GM19452 (cell line): ENCODE measurements at regions not wholly inside any gene's neighbourhood (a gene's known extent, or its start where the extent isn't known, plus 50 kb on each side); places are given as distances from the start of the nearest gene placed in this dataset.

Experiments used
- ATAC-seq: cut with Tn5 transposase; IDR thresholded peaks from one replicate; pipeline ENCODE4 v1.9.1; 2021; ENCODE audit not compliant: unreplicated experiment

DNA sequence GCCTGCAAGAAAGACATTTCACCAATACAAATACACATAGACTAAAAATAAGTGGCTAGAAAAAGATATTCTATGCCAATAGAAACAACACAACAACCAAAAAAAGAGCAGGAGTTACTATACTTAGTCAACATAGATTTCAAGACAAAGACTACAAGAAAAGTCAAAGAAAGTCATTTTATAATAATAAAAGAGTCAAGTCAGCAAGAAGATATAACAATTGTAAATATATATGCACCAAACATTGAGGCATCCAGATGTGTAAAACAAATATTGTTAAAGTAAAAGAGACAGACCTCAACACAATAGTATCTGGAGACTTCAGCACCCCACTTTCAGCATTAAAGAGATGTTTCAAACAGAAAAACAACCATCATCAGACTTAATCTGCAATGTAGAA, 104.6 kb downstream of the AMY1C start:
- ATAC-seq, result no peak

DNA sequence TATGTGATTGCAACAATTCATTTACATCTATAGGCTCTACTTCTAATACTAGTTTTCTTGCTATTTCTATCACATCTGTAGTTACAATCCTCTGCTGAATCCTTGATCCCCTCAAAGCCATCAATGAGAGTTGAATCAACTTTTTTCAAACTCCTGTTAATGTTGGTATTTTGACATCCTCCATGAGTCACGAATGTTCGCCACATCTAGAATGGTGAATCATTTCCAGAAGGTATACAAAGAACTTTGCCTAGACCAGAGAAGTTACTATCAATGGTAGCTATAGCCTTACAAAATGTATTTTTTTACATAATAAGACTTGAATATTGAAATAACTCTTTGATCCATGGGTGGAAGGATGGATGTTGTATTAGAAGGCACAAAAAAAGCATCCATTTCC, 110.0 kb downstream of the AMY1C start:
- no peak for ATAC-seq

DNA sequence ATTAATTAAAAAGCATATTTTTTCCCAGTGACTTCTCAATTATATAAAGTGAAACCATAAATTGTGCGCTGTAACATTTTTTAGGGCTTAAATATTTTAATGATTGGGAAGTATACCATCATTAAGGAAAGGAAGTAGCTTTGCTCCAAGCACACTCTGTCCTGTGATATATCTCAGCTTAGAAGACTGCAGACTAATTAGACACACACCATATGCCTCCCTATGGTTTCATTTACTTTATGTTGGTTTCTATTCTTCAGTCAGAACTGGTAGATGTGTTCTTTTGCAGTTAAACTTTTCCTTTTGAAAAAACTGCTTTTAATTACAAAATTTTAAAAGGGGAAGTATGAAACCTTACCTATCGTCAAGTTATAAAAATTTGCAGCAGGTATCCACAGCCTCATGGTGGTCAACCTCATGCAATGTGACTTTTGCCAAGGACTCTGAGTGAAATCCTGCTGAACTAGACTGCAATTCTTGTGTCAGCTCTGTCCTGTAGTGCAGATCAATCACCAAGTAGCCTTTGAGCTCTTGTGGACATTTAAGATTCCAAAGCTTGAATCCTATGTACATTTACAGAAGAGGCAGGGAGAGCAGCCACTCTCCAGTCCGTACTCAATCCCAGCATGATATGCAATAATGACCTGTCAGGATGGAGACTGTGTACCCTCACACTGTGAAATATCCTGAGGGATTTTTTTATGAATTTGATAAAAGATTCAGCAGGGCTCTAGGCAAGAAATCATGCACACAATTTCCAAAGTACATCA, 149.1 kb downstream of the AMY1C start:
- ATAC-seq, result no peak

DNA sequence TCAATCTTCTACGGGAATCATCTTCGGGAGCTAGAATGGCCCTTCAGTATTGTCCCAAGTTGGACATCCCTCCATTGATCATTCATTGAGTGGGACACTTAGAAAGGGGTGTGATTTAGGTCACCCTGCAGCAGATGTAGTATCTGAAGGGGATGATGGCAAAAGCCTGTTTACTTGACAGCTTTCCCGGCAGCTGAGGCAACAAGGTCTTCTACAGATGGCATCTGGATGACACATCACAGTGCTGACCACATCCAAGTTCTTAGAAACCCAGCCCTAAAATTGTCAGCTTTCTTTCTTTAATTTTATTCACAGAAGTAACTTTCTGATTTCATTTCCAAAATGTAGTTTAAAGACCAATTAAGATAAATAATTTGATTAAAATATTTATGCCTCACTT, 150.3 kb downstream of the AMY1C start:
- no peak for ATAC-seq

DNA sequence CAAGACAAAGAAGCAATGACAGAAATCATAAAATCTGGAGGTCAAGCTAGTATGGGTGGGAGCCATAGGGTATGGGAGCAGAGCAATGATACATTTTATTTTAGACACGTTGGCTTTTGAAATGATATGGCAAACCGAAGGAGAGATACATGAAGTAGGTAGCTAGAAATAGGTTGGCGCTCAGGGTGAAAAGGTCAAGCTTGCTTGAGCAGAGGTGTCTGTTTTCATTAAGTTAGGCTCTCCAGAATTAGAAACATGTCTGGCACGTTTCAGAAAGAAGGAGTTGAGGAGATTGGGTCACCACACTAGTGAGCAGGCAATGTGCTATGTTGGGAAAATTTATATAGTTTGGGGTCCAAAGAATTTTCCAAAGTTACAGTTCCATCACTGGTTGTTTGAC, 151.4 kb downstream of the AMY1C start:
- ATAC-seq, result no peak

DNA sequence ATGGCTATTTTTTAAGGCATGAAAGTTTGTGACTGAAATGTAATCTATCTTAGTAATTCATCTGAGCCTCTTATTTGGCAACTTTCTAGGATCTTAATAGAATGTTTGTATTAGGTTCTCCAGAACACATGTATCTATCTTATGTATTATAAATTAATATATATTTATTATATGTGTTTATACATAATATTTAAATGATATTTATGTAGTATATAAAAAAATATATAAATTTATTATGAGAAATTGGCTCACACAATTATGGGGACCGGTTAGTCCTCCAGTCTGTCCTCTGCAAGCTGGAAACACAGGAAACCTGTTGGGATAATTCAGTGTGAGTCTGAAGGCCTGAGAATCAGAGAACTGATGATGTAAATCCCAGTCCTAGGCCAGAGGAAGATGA, 155.7 kb downstream of the AMY1C start:
- no peak for ATAC-seq

DNA sequence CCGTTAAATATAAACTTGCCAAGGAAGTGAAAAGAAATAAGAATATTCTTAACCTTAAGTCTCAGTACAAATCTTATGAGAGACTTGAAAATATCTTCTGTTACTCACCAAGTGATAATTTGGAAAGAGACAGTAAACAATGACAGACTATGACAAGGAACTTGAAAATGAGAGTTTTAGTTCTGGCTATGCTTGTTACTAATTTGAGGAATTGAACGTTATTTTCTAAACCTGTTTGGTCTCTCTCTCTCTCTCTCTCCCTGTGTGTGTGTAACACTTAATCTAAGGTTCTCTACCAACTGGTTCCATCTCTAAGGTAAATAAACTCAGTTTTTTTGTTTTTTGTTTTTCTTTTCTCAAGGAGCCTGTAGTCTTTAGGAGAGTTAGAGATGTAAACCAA, 161.8 kb downstream of the AMY1C start:
- ATAC-seq, result no peak

DNA sequence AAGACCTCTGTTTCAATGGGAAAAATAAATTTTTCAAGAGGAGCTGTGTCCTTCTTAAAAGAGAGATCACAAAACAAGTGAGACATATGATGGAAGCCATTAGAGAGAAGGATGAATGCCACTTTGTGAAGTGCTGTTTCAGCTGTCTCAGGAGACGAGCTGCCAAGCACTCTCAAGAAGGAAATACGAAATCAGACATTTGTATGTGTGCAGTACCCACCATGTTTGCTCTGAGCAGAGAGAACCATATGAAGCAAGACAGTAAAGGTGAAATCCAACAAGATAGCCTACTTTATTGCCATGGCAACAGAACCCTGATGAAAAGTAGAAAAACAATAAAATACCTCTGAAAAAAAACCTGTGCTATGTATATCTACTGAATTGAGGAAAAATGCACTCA, 168.1 kb downstream of the AMY1C start:
- no peak for ATAC-seq

DNA sequence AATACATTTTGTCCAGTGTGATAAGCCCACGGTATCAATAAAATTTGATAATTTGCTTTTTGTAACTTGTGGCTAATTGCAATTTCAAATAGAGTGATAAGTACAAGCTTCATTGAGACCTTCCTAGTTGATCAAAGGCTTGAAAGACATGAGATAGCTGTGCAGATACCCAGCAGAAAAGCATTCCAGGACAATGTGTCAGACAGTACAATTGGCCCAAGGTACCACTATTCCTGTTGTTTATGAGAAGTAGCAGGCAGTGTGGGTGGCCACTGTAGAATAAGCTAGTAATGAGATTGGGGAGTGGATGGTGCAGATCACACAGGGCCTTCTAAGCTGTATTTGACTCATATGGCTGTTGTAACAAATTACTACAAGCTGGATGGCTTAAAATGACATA, 182.2 kb downstream of the AMY1C start:
- ATAC-seq, result no peak

DNA sequence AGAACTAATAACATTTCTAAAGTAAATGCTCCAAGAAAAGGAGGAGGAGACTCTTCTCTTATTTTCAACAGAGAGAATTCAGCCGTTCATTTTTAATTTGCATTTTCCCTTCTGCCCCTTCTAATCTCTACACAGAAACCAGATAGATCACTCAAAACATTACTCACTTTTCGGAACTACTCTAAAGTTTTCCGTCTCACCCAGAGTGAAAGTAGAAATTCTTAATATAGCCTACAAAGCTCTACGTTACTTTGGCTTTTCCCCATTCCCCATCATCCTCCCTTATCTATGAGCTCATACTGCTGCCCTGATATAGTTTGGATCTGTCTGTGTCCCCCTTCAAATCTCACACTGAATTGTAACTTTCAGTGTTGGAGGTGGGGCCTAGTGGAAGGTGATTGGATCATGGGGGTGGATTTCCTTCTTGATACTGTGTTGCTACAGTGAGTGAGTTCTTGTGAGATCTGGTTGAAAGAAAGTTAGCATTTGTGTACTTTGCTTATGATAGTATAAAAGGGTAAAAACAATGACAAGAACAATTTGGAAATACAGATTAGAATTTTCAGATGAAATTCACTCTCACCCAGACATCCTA, 188.2 kb downstream of the AMY1C start:
- ATAC-seq, result no peak

DNA sequence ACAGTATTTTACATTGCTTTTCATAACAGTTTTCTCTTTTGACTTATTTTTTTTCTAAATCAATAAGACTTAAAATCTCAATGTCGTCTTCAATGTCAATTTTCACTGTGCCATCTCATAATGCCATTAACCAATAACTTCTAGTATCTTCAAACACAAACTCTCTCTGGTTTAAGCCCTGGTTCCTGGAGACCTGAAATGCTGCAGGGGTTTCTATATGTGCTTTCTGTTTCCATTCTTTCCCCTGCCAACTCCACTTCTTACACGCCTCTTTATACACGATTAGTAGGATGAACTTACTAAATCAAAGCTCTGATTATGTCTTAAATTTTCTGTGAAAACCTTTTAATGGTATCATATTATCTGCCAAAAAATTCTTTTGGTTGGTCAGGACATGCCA, 191.4 kb downstream of the AMY1C start:
- ATAC-seq, result no peak

DNA sequence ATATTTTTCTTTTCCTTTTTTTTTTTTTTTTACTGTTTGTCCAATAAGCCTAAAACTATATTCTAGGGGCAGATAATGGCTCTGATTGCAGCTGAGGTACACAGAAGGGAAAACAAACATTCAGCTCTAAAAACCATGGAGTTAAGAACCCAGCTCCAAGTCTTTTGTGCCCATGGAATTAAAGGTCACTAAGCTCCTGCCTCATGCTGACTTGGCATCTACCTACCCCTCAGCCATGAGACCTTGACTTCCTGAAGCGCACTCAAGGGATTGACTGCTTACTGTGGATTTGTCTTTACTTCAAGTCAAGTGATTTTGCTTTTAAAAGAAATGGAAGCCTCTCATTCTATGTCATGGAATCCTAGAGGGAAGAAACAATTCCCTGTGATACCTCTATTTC, 192.3 kb downstream of the AMY1C start:
- no peak for ATAC-seq

DNA sequence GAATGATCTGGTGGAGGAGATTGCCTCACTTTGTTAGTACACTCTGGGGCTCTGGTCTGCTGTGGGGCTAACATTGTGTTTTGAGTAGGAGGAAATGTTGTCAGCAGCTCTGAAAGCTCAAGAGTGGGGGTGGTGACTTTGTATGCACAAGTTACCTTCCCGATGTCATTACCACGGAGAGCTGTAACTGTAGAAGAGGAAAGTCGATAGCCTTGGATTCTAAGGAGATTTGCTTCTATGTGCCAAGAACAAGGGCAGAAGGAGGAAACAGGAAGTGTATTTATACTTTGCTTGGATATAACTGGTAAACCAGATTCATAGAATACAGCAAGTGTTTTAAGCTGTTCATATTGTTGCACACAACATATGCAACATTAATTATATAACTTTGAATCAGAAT, 196.1 kb downstream of the AMY1C start:
- no peak for ATAC-seq

DNA sequence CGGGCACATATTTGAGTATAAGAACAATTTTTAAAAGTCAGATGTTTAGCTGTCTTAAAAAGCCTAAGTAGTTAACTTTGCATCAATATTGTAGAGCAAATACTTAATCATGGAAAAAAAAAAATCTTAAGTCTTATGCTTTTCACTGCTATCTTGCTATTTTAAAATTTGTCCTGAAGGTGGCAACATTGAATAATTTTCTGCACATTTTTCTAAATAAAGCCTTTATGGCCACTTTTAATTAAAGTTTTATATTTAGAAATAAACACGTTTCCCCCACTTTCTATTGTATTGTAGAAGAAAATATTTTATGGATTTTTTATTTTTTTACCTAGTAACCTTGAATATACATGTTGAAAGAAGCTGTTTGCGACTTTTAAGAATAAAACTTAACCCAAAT, 198.8 kb downstream of the AMY1C start:
- ATAC-seq, result no peak

DNA sequence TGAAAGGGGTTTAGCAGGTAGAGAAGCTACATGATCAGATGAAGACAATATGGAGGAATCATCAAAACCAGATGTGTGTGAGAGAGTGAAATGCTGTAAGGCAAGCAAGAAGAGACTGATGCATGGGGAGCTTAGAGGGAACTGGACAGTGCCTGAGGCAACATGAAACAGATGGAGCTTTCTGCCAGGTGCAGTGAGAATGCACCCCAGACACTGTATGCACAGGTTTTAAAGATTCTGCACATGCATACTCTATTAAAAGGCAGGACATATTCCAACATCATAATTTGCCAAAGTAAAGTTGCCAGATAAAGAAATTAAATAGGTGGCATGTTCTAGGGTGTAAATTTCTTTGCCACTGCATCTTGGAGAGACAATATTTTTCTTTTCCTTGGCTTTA, 200.1 kb downstream of the AMY1C start:
- no peak for ATAC-seq

DNA sequence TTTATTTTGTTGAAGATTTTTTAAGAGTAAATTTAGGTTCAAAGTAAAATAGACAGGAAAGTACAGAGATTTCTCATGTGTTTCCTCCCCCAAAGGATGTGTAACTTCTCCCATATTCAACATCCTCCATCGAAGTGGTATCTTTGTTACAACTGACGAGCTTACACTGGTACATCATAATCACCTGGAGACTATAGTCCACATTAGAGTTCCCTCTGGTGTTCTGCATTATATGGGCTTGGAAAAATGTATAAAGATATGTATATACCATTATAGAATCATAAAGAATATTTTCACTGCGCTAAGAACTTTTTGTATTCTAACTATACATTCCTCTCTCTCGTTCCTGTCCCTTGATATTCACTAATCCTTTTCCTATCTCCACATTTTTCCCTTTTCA, 203.7 kb downstream of the AMY1C start:
- no peak for ATAC-seq

DNA sequence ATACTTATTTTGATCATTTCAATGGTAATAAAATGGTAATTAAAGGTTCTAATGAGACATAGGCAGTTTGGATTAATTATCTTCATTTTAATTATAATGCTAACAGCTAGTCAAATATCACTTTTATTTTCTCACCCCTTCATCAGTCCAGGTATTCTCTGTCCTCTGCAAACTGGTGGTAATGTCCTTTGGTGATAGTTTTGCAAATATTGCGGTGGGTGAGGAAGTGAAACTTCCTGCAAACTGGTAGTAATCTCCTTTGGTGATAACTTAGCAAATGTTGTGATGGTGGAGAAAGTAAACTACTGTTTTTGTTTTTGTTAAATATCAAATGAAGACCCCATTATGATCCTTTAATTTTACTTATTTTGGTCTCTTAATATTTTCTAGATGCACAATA, 209.0 kb downstream of the AMY1C start:
- no peak for ATAC-seq

DNA sequence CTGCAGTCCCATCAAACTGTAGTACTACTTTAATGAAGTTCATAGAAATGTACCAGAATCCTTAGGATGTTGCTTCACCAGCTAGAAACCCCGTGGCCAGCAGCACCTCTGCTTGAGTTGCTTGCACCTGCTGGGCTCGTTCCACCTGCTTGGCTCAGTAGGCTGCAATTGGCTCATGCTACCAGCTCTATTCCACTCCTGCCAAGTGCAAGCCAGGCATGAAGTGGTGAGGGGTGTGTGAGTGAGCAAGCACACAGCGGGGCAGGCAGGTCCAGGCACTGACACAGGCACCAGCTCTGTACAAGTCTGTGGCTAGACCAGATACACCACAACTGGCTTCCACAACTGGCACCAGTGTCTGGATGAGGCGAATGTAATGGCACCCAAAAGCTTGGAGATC, 209.9 kb downstream of the AMY1C start:
- ATAC-seq, result no peak

DNA sequence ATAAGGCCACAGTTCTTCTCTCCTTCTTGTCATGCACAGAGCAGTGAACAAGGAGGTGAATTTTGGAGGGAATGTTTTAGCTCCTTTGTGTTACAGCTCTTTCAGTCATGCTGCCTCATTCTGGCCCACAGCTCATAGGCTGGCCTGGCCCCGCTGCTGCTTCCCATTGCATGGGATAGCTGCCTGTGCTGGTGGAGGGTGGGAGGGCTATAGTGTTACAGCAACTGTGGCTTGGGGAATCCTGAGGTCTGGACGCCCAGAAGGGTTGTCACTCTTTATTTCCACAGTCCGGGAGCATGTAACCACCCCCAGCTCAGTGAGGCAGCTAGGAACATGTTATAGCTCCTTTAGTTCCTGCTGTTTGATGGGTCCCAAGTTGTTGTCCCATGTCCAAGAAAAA, 210.3 kb downstream of the AMY1C start:
- ATAC-seq, result no peak

DNA sequence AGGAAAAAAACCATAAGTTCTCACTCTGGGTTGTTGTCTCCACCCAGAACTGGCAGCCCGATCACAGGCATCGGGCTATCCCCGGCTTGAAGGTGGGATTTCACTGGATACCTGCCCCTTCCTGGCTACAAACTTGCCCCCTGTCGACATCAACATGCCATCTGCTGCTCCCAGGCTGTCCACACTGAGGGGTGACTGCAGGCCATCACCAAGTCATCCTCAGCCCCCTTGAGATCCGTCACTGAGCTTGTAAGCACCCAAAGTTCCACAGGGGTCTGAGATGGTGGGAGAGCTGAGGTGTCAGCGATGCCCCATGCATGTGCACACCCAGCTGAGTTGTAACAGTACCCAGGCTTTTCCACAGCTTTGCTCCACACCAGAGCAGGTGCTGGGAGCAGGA, 211.0 kb downstream of the AMY1C start:
- ATAC-seq, result no peak

DNA sequence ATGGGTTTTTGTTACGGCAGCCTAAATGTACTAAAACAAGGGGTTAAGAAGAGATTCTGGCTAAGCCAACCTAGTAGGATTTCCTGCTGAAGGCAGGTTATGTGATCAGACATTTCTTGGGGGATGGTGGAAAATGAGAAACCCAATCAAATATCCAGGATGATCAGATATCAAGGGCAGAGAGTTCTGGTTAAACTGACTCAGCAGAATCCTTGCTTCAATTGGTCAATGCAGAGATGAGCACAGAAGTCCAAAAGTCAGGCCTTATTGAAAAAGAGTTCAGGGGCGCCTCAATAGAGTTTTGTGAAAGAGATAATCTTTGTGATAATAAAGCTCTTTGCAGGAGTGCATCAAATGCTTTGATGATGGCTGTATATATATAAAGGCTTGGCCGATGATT, 237.1 kb downstream of the AMY1C start:
- ATAC-seq, result no peak

DNA sequence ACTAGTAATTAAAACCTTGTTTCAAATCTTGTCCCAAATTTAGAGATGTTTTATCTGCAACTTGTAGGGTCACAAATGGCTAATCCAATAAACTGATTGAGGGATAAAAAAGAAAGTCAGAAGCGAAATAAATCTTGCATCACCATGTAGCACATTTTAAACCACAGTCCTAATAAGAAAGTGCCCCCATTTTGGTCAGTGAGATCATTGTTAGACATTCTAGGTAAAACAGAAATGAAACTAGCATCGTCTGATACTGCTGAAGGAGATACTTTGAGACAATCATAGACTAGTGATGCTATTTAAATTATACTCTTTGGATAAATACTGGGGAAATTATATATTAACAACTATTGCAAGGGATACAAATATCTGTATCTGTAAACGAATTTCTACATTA, 247.9 kb downstream of the AMY1C start:
- ATAC-seq, result no peak
